Activated naive CD8-positive, alpha-beta T cell treated with anti-CD3 and anti-CD28 coated beads, Interleukin-2, amount 50 U/mL, for 24 hours (primary cell): ENCODE measurements at regions not wholly inside any gene's neighbourhood (a gene's known extent, or its start where the extent isn't known, plus 50 kb on each side); places are given as distances from the start of the nearest gene placed in this dataset.

ENCODE experiments used
- ATAC-seq: fragments of 150-1000 bp; cut with Tn5 transposase; one replicate; pipeline ENCODE4 v1.10.0; 2021
- DNase-seq: peaks from one replicate; pipeline ENCODE4 v3.0.0; 2021
- H3K27ac Mint-ChIP-seq: one replicate; pipeline ENCODE4 v1.8.0; 2021; ENCODE audit warnings: mild to moderate bottlenecking, mixed read lengths
- H3K27me3 Mint-ChIP-seq: one replicate; pipeline ENCODE4 v1.8.0; 2021; ENCODE audit warnings: mixed read lengths
- H3K36me3 Mint-ChIP-seq: one replicate; pipeline ENCODE4 v1.8.0; 2021; ENCODE audit warnings: low read depth, mixed read lengths
- H3K4me1 Mint-ChIP-seq: one replicate; pipeline ENCODE4 v1.8.0; 2021; ENCODE audit warnings: mixed read lengths
- H3K4me3 Mint-ChIP-seq: one replicate; pipeline ENCODE4 v1.8.0; 2021; ENCODE audit warnings: mild to moderate bottlenecking, moderate library complexity, mixed read lengths
- H3K9me3 Mint-ChIP-seq: one replicate; pipeline ENCODE4 v1.8.0; 2021; ENCODE audit warnings: mixed read lengths

DNA sequence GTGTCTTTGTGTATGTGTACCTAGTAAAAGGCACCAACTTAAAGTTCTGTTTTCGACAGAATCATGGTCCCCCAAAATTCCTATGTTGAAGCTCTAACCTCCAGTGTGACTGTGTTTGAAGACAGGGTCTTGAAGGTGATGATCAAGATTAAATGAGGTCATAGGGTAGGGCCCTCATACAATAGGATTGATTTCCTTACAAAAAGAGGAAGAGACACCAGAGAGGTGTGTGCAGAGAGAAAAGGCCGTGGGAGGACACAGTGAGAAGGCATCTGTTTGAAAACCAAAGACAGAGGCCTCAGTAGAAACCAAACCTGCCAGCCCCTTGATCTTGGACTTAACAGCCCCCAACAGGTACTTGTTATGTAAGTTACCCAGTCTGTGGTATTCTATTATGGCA, 52.0 kb upstream of the CORO2B start:
- H3K36me3 Mint-ChIP-seq: no peaks in the 10 kb centered on the region
- peaks cover 11% of the 10 kb centered on the region for H3K9me3 Mint-ChIP-seq
- H3K27me3 Mint-ChIP-seq: peaks cover 28% of the 10 kb centered on the region
- ATAC-seq (no peak), DNase-seq (no peak)
- peaks cover 20% of the 10 kb centered on the region for H3K4me1 Mint-ChIP-seq
- H3K4me3 Mint-ChIP-seq: no peak overlapping the region
- H3K27ac Mint-ChIP-seq: no peak overlapping the region

DNA sequence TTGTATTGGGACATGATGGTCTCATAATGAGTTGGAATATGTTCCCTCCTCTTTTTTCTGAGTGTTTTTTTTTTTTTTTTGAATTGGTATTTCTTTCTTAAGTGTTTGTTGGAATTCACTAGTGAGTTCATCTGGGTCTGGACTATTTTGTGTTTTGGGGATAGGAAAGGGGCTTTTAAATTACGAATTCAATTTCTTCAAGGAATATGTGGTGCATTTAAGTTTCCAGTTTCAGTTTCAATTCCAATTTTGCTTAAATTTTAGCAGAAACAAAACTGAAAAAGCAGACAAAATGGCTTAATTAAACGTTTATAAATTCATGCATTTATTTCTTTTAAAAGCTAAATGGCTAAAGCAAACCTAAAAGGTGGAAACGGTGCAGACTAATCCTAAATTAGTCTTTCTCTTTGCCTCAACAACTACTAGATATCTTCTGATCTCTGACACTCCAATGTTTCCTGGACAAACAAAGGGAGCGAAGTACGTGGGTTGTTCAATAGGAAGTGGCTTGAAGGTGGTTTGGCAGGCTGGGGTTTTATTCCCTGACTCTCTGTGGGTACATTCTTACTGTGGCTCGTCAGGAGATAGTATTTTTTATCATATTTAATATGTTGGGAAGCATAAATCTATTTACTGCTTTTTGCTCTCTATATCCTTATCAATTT, 50.0 kb upstream of the CORO2B start:
- Mint-ChIP-seq H3K27me3 (peaks cover 14% of the 10 kb centered on the region), H3K4me1 (peaks cover 20% of the 10 kb centered on the region), H3K9me3 (peaks cover 27% of the 10 kb centered on the region), H3K27ac (peak overlapping the region; percentile 39), H3K36me3 (peaks cover 4% of the 10 kb centered on the region), H3K4me3 (no peak overlapping the region)
- DNase-seq (no peak), ATAC-seq (no peak)
